Glutamatergic neuron (in vitro differentiated cells): ENCODE measurements at regions not wholly inside any gene's neighbourhood (a gene's known extent, or its start where the extent isn't known, plus 50 kb on each side); places are given as distances from the start of the nearest gene placed in this dataset.

Source experiments
- DNase-seq: peaks from one replicate; pipeline ENCODE4 v3.0.0; 2022
- H3K27ac Mint-ChIP-seq: one replicate; pipeline ENCODE4 v1.8.0; 2020; ENCODE audit warnings: mild to moderate bottlenecking, mixed read lengths, inconsistent platforms; ENCODE audit not compliant: unreplicated experiment
- H3K27me3 Mint-ChIP-seq: one replicate; pipeline ENCODE4 v1.8.0; 2020; ENCODE audit warnings: mild to moderate bottlenecking, moderate library complexity, mixed read lengths, inconsistent platforms; ENCODE audit not compliant: unreplicated experiment
- H3K36me3 Mint-ChIP-seq: one replicate; pipeline ENCODE4 v1.8.0; 2020; ENCODE audit warnings: mild to moderate bottlenecking, mixed read lengths, inconsistent platforms; ENCODE audit not compliant: unreplicated experiment
- H3K4me1 Mint-ChIP-seq: one replicate; pipeline ENCODE4 v1.8.0; 2020; ENCODE audit warnings: mild to moderate bottlenecking, low read depth, mixed read lengths, inconsistent platforms; ENCODE audit not compliant: unreplicated experiment
- H3K4me3 Mint-ChIP-seq: one replicate; pipeline ENCODE4 v1.8.0; 2020; ENCODE audit warnings: mild to moderate bottlenecking, mixed read lengths, inconsistent platforms; ENCODE audit not compliant: unreplicated experiment
- H3K9me3 Mint-ChIP-seq: one replicate; pipeline ENCODE4 v1.8.0; 2020; ENCODE audit warnings: mild to moderate bottlenecking, moderate library complexity, mixed read lengths, inconsistent platforms; ENCODE audit not compliant: unreplicated experiment
- TF ChIP-seq, protein P1 (sequence below): fragments of 200-600 bp; sonication (generic); IDR thresholded peaks from one replicate; pipeline ENCODE4 v1.5.0; 2021; ENCODE audit not compliant: partially characterized antibody, unreplicated experiment

DNA sequence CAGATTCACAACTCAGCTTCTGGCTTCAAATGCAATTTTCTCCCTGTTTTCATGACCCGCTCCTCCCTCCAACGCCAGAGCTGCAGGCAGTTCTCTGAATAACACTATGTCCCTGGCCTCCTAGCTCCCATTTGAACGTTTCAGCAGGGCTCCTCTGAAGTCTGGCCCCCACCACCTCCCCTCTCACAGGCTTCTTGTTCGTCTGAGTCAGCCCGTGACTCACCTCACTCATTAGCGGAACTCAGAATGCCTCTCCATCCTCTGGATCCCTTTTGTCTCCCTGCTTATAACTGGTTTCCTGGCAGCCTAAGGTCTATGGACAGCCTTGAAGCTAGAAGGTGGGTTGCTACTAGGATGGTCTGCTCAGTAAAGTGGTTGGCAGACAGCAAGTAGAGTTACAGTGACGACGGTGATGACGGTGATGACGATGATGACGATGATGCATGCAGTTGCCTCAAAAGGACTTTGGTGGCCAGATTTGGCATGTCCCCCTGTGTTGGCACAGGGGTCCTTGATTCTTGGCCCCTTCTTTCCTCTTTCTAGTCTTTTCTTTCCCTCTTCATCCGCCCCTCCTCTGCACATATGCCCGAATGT is 83.3 kb upstream of the MKLN1 start:
- Mint-ChIP-seq H3K4me3 (no peak overlapping the region), H3K36me3 (peaks cover 6% of the 10 kb centered on the region), H3K4me1 (peaks cover 11% of the 10 kb centered on the region), H3K9me3 (peaks cover 2% of the 10 kb centered on the region), H3K27me3 (peaks cover under 1% of the 10 kb centered on the region), H3K27ac (no peak overlapping the region)
- TF ChIP-seq, protein P1, sequence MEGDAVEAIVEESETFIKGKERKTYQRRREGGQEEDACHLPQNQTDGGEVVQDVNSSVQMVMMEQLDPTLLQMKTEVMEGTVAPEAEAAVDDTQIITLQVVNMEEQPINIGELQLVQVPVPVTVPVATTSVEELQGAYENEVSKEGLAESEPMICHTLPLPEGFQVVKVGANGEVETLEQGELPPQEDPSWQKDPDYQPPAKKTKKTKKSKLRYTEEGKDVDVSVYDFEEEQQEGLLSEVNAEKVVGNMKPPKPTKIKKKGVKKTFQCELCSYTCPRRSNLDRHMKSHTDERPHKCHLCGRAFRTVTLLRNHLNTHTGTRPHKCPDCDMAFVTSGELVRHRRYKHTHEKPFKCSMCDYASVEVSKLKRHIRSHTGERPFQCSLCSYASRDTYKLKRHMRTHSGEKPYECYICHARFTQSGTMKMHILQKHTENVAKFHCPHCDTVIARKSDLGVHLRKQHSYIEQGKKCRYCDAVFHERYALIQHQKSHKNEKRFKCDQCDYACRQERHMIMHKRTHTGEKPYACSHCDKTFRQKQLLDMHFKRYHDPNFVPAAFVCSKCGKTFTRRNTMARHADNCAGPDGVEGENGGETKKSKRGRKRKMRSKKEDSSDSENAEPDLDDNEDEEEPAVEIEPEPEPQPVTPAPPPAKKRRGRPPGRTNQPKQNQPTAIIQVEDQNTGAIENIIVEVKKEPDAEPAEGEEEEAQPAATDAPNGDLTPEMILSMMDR, result no peak
- DNase-seq, result no peak

DNA sequence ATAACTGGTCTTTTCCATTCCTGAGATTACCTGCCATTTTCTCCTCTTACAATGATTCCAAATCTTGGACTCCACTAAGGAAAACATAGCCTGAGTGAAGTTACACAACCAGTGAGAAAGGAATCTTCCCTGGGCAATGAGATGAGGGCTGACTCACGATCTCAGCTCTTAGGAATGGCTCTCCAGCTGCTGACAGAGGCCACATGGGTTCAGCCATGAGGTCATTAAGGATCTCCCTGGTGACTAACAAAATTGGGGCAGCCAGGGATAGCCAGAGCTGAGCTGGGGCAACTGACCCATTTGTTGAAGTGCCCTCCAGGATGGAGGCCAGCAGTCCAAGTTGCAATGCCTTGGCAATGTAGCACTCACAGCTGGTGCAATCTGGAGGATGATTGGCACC is 78.7 kb upstream of the MKLN1 start:
- peak; percentile 24 for DNase-seq
- Mint-ChIP-seq H3K27ac (peak overlapping the region; percentile 40), H3K36me3 (peaks cover 13% of the 10 kb centered on the region), H3K4me1 (peaks cover 13% of the 10 kb centered on the region), H3K27me3 (peaks cover 4% of the 10 kb centered on the region), H3K9me3 (peaks cover 7% of the 10 kb centered on the region), H3K4me3 (no peak overlapping the region)
- TF ChIP-seq, protein P1, result no peak

DNA sequence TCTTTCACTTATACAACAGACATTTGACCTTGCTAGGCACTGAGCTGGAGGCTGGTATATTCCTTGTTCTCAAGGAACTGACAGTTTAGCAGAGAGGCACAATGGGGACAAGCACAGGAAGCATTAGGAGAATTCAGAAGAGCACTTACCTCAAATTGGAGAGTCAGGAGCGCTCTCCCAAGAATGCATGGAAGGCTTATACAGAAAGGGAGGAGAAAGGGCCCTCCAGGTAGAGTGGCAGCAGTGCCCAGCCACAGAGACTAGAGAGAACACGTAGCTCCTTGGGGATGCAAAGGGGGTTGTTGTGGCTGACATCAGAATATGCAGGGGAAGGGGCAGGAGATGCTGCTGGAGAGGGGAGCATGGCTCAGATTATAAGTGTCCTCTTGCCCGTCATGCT is 78.2 kb upstream of the MKLN1 start:
- TF ChIP-seq, protein P1, result no peak
- H3K27me3 Mint-ChIP-seq, result peaks cover 4% of the 10 kb centered on the region
- H3K36me3 Mint-ChIP-seq, result peaks cover 18% of the 10 kb centered on the region
- peaks cover 13% of the 10 kb centered on the region for H3K4me1 Mint-ChIP-seq
- H3K27ac Mint-ChIP-seq, result no peak overlapping the region
- no peak for DNase-seq
- H3K4me3 Mint-ChIP-seq, result no peak overlapping the region
- H3K9me3 Mint-ChIP-seq, result peaks cover 10% of the 10 kb centered on the region

DNA sequence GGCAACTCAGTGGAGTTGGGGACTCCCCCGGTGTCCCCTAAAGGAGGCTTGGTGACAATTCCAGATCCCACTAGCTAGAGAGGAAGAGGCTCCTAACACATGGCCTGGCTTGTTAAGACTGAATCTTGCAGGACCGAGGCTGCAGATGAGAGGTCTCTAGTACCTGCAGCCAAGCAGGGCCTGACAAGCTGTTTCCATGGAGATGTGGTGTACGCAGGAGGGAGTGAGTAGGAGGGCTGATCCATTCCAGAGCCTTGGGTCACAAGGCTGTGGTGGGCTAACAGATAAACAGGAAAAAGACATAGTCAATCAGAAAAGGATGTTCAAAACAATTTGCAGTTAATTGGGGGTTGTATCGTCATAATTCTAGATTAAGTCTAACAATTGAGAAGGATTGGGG is 77.3 kb upstream of the MKLN1 start:
- no peak for DNase-seq
- H3K27me3 Mint-ChIP-seq, result peaks cover 4% of the 10 kb centered on the region
- H3K36me3 Mint-ChIP-seq, result peaks cover 21% of the 10 kb centered on the region
- TF ChIP-seq, protein P1, result no peak
- H3K4me3 Mint-ChIP-seq, result no peak overlapping the region
- H3K27ac Mint-ChIP-seq, result no peak overlapping the region
- peaks cover 12% of the 10 kb centered on the region for H3K9me3 Mint-ChIP-seq
- H3K4me1 Mint-ChIP-seq, result peaks cover 13% of the 10 kb centered on the region

DNA sequence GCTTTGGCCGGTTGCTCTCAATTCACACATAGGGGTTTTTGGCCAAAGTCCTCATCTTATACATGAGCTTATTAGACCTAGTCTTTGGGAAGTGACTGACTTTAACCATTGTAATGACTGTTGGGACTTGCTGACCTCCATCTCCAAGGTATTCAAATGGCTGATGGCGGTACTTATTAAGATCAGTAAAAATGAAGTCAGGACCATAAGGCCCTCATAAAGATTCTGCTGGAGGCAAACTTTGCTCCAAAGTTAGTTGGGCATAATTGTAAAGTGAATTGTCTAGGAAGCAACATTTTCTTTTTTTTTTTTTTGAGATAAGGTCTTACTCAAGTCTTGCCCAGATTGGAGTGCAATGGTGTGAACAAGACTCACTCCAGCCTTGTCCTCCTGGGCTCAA is 76.3 kb upstream of the MKLN1 start:
- TF ChIP-seq, protein P1, result no peak
- Mint-ChIP-seq H3K4me3 (no peak overlapping the region), H3K27me3 (peaks cover 4% of the 10 kb centered on the region), H3K27ac (no peak overlapping the region), H3K36me3 (peaks cover 21% of the 10 kb centered on the region), H3K4me1 (peaks cover 13% of the 10 kb centered on the region), H3K9me3 (peaks cover 12% of the 10 kb centered on the region)
- DNase-seq, result no peak
